HG03139 (cell line): ENCODE measurements at regions not wholly inside any gene's neighbourhood (a gene's known extent, or its start where the extent isn't known, plus 50 kb on each side); places are given as distances from the start of the nearest gene placed in this dataset.
"Not testable (repeated sequence)": the region's sequence is repeated elsewhere in the genome, so short reads cannot be mapped to it uniquely, and the experiment has no call there.

Source experiments
- ATAC-seq: cut with Tn5 transposase; IDR thresholded peaks from one replicate; pipeline ENCODE4 v1.9.1; 2021; ENCODE audit not compliant: unreplicated experiment

DNA sequence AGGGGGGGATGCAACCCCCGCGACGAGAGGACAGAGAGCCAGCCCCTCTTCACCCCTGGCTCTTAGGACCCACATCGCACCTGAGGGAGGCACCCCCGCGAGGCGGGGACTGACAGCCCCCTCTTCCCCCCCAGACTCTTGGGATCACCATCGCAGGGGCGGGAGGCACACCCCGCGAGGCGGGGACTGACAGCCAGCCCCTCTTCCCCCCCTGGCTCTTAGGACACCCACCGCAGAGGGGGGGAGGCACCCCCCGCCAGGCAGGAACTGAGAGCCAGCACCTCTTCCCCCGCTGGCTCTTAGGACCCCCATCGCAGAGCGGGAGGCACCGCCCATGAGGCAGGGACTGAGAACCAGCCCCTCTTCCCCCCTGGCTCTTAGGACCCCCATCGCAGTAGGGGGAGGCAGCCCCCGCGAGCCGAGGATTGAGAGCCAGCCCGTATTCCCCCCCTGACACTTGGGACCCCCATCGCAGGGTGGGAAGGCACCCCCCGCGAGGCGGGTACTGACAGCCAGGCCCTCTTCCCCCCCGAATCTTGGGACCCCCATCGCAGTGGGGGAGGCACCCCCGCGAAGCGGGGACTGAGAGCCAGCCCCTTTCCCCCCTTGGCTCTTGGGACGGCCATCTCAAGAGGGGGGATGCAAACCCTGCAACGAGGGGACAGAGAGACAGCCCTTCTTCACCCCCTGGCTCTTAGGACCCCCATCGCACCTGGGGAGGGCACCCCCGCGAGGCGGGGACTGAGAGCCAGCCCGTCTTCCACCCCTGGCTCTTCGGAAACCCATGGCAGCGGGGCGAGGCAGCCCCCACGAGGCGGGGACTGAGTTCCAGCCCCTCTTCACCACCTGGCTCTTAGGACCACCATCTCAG is 2425.1 kb upstream of the PCDH20 start:
- no peak for ATAC-seq

DNA sequence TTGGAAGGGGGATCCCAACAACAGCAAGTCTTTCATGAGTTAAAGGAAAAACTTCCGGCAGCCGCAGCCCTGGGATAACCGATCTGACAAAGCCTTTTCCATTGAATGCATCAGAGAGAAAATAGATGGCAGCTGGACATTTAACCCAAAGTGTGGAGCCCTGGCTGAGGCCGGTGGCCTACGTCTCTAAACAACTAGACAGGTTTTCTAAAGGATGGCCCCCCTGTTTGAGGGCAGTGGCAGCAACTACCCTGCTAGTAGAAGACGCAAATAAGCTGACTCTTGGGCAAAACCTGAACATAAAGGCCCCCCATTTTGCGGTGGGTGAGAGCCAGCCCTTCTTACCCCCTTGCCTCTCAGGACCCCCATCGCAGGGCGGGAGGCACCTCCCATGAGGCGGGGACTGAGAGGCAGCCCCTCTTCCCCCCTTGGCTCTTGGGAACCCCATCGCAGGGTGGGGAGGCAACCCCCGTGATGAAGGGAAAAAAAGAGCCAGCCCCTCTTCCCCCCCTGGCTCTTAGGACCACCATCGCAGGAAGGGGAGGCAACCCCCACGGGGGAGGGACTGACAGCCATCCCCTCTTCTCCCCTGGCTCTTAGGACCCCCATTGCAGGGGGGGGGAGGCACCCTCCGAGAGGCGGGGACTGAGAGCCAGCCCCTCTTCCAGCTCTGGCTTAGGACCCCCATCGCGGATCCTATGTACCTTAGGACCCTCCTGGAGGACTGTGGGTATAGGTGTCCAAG is 2422.9 kb upstream of the PCDH20 start:
- ATAC-seq, result no peak

DNA sequence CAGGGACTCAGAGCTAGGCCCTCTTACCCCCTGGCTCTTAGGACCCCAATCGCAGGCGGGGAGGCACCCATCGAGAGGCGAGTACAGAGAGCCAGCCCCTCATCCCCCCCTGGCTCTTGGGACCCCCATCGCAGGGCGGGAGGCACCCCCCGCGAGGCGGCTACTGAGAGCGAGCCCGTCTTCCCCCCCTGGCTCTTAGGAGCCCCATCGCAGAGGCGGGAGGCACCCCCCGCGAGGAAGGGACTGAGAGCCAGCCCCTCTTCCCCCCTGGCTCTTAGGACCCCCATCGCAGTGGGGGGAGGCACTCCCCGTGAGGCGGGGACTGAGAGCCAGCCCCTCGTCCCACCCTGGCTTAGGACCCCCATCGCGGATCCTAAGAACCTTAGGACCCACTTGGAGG is 2422.1 kb upstream of the PCDH20 start:
- not testable (repeated sequence) for ATAC-seq

DNA sequence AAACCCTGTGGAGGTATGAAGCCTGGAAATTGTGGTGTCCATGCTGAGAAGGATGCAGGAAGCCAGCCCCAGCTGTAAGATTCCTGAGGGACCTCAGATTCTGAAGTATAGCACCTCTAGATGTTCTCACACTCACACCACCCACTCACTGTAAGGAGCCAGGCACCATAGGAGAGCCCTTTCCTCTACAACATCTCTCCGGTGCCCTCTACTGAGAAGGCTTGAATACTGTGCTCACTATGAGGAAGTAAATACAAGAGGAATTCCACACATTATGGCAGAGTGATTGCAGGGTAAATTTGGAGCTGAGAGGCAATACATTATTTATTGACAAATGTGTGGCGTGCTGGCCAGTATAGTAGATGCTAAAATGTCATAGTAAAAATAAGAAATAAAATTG is 2414.0 kb upstream of the PCDH20 start:
- not testable (repeated sequence) for ATAC-seq

DNA sequence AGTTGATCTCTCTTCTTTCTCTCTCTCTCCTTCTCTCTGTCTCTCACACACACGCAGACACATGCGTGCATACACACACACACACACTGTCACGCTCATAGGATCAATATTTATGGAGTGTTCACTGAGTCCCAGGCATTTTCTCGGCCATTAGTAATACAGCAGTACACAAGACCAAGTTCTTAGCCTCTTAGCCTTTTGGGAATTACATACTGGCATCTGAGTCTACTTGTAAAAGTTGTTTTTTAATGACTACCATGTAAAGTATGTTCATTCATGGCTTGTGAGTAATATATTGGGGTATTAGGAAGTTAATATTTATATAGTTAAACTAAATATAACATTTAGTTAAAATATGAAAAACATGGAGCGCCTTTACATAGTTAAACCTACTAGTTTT is 2406.1 kb upstream of the PCDH20 start:
- ATAC-seq, result not testable (repeated sequence)

DNA sequence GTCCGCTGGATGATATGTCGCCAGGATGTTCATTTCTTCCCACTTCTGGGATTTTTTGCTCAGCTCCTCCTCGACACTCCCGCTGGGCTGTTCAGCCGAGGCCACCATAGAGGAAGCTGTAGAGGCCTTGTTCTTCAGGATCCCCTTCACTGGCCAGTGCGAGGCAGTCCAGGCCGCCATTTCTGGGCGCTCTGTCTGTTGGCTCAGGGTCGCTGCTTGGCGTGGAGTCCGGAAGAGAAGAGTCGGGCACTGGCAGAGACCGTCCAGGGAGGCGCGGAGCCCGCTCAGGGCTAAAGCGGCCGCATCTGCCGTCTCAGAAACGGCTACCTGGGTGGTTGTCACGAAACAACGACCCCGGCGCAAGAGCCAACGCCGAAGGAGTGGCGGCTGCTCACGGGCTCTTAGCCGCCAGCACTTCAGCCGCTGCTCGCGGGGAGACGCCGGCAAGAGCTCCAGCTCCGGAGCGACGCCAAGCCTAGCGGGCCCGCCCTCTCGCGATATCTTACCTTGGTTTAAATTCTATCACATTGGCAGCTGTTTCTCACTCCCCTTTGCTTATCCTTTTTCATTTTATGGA is 2395.9 kb upstream of the PCDH20 start:
- not testable (repeated sequence) for ATAC-seq

DNA sequence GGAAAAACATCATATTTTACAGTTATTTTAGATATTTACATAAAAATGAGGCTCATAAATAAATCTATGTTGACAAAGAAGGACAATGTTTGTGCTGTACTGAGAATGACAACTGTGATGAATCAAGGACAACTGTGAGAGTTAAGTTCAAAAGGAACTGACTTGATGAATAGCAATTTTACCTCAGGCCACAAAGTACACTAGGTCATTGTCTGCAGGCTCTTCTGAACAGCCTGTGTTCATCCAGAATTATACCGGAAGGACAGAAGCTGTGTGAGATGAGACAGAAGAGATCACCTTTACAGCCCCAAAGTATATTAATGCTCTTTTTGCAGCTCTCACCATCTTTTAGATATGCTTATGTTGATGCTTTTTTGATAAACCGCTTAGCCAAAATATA is 2375.5 kb upstream of the PCDH20 start:
- ATAC-seq, result not testable (repeated sequence)

DNA sequence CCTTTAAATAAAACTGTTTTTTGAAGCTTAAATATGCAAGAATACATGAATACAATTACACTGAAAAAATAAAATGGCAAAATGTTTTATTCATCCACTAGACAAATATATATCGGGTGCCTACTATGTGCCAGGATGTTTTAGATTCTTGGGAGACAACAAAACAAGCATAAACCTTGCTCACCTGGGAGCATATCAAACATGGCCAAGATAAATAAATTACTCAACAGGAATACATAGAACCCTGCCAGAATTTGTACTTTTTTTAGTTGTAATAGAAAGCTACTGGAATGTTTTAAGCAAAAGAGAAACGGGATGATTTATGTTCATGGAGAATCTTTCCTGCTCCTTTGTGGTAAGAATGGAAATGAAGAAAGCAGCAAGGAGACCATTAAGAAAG is 2358.5 kb upstream of the PCDH20 start:
- ATAC-seq, result no peak

DNA sequence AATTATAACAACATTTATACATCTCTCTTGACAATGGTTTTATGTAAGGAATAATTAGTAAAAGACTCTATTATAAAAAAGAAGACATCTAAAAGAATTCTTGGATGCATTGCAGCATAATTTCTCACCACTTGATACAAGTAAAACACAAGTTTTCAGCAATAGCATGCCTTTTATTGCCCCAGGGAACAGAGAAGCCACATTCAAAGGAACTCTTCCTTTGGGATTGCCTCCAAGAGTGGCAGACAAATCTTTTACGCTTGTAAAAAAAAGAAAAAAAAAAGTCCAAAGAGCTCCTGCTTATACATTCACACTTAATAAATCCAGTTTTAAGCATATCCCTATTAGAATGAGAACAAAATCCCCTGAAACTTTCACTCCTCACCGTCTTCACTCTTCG is 2357.8 kb upstream of the PCDH20 start:
- ATAC-seq, result no peak

DNA sequence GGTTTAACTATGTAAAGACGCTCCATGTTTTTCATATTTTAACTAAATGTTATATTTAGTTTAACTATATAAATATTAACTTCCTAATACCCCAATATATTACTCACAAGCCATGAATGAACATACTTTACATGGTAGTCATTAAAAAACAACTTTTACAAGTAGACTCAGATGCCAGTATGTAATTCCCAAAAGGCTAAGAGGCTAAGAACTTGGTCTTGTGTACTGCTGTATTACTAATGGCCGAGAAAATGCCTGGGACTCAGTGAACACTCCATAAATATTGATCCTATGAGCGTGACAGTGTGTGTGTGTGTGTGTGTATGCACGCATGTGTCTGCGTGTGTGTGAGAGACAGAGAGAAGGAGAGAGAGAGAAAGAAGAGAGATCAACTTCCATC is 2342.0 kb upstream of the PCDH20 start:
- ATAC-seq, result not testable (repeated sequence)

DNA sequence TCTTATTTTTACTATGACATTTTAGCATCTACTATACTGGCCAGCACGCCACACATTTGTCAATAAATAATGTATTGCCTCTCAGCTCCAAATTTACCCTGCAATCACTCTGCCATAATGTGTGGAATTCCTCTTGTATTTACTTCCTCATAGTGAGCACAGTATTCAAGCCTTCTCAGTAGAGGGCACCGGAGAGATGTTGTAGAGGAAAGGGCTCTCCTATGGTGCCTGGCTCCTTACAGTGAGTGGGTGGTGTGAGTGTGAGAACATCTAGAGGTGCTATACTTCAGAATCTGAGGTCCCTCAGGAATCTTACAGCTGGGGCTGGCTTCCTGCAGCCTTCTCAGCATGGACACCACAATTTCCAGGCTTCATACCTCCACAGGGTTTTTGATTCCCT is 2334.2 kb upstream of the PCDH20 start:
- ATAC-seq, result not testable (repeated sequence)

DNA sequence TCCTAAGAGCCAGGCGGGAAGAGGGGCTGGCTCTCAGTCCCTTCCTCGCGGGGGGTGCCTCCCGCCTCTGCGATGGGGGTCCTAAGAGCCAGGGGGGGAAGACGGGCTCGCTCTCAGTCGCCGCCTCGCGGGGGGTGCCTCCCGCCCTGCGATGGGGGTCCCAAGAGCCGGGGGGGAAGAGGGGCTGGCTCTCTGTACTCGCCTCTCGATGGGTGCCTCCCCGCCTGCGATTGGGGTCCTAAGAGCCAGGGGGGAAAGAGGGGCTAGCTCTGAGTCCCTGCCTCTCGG is 2326.1 kb upstream of the PCDH20 start:
- not testable (repeated sequence) for ATAC-seq

DNA sequence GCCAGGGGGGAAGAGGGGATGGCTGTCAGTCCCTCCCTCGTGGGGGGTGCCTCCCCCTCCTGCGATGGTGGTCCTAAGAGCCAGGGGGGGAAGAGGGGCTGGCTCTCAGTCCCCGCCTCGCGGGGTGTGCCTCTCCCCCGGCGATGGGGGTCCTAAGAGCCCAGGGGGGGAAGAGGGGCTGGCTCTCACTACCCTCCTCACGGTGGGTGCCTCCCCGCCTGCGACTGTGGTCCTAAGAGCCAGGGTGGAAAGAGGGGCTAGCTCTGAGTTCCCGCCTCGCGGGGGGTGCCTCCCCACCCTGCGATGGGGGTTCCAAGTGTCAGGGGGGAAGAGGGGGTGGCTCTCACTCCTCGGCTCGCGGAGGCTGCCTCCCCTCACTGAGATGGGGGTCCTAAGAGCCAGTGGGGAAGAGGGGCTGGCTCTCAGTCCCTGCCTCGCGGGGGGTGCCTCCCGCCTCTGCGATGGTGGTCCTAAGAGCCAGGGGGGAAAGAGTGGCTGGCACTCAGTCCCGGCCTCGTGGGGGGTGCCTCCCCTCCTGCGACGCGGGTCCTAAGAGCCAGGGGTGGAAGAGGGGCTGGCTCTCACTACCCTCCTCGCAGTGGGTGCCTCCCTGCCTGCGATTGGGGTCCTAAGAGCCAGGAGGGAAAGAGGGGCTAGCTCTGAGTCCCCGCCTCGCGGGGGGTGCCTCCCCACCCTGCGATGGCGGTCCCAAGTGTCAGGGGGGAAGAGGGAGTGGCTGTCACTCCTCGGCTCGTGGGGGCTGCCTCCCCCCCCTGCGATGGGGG is 2325.6 kb upstream of the PCDH20 start:
- no peak for ATAC-seq

DNA sequence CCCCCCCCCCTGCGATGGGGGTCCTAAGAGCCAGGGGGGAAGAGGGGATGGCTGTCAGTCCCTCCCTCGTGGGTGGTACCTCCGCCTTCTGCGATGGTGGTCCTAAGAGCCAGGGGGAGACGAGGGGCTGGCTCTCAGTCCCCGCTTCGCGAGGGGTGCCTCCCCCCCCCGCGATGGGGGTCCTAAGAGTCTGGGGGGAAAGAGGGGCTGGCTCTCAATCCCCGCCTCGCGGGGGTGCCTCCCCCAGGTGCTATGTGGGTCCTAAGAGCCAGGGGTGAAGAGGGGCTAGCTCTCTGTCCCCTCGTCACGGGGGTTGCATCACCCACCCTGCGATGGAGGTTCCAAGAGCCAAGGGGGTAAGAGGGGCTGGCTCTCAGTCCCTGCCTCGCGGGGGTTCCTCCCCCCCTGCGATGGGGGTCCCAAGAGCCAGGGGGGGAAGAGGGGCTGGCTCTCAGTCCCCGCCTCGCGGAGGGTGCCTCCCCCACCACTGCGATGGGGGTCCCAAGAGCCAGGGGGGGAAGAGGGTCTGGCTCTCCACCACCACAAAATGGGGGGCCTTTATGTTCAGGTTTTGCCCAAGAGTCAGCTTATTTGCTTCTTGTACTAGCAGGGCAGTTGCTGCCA is 2323.6 kb upstream of the PCDH20 start:
- not testable (repeated sequence) for ATAC-seq

DNA sequence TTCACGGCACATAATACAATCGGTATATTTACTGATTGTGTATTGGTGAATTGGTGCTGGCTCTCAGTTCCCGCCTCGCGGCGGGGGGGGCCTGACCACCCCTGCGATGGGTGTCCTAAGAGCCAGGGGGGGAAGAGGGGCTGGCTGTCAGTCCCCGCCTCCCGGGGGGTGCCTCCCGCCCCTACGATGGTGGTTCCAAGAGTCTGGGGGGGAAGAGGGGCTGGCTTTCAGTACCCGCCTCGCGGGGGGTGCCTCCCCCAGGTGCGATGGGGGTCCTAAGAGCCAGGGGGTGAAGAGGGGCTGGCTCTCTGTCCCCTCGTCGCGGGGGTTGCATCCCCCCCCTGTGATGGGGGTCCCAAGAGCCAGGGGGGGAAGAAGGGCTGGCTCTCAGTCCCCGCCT is 2321.8 kb upstream of the PCDH20 start:
- ATAC-seq, result no peak

DNA sequence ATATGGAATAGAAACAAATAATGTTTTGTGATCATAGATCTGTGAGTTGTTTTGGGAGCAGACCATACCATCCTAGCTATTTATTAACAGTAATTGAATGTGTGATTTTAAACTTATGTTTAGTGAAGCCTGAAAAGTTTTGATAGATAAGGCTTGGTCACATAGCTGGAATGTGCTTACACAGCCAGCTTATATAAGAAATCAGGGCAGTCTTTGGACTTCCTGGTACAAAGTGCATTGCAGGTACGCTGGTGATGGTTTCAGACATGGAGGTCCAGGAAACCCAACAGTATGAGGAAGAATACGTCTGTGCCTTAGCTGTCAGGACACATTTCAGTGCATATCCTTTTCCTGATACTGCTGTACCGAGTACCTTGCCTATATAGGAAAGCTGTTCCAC is 2316.2 kb upstream of the PCDH20 start:
- no peak for ATAC-seq

DNA sequence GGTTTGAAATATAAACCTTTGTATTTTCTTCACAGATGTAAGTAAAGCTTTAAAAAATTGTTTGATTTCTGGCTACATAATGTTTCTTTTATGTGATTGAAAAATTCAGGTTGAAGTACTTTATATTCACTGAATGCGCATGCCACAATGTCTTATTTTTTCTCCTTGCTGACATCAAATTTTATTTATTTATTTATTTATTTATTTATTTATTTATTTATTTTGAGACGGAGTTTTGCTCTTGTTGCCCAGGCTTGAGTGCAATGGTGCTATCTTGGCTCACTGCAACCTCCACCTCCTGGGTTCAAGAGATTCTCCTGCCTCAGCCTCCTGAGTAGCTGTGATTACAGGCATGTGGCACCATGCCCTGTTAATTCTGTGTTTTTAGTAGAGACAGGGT is 2296.5 kb upstream of the PCDH20 start:
- not testable (repeated sequence) for ATAC-seq

DNA sequence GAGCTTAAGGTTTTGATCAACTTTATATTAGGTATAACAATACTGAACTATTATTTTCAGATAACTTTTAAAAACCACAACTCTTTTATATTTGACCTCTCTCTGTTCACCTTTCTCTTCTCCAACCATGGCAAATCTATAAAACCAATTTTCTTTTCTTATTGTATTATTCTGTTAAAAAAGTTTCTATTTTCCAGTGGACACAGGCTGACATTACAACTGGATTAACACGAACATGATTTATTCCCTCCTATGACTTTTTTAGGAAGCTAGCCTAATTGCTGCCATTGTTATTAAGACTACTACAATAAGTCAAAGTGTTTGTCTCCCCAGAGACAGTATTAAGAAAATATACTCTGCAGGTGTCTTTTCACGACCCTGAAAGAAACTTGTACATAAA is 2291.1 kb upstream of the PCDH20 start:
- ATAC-seq, result no peak

DNA sequence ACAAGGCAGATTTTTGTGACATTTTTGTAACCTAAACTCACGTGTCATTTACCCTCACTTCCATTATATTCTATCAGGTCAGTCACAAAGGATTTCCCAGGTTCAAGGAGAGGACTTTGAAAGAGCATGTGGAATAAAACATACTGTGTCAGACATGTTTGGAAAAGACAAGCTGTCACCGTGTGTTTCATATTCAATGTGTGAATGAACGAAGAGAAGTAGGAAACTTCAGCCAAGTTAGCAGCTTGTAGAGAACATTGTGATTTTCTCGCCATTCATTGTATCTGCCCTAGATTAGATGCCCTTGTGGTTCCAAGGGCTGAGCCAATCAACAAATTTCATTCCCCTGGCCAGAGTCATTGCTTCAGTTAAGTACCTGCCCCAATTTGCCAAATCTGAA is 2288.9 kb upstream of the PCDH20 start:
- no peak for ATAC-seq

DNA sequence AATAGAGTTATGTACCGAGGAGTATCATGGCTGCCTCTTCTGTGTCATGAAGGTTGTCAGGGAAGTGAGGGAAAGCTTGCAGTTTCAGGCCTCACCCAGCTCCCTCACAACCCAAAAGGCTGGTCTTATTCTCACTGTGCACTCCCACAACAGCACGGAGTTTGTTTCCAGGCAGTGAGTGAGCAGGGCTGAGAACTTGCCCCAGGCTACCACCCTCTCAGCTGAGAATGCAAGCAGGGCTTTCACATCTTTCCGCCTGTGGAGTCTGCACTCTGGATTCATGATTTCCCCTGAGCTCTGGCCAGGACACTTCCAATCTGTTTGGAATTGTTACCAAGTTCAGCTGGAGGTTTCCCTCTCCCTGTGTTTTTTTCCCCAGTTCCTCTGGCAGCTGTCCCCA is 2284.7 kb upstream of the PCDH20 start:
- ATAC-seq, result no peak

DNA sequence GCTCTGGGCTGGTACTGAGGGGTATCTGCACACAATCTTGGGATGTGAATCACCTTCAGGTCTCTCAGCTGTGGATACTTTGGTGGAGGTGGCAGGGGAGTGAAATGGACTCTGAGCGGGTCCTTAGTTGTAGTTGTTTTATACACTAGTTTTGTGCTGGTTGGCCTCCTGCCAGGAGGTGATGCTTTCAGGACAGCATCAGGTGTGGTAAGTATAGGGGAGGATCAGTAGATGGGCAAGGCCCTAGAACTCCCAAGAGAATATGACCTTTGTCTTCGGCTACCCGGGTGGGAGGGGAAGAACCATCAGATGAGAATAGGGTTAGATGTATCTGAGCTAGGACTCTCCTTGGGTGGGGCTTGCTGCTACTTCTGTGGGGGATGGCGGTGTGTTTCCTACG is 2284.3 kb upstream of the PCDH20 start:
- no peak for ATAC-seq
